Fibroblast of villous mesenchyme (primary cell): ENCODE measurements at regions not wholly inside any gene's neighbourhood (a gene's known extent, or its start where the extent isn't known, plus 50 kb on each side); places are given as distances from the start of the nearest gene placed in this dataset.
A peak's percentile ranks its signal among the peaks of the same experiment; 100 is the strongest.

ENCODE experiments used
- DNase-seq: peaks from one replicate; pipeline ENCODE4 v3.0.0-alpha.2; 2010; ENCODE audit warnings: low read depth
- H3K4me3 ChIP-seq: 2 replicates; pipeline ENCODE4 v1.5.1; 2011; ENCODE audit warnings: low read depth, mild to moderate bottlenecking, low read length
- CTCF ChIP-seq: IDR thresholded peaks from 2 replicates; pipeline ENCODE4 v1.5.1; 2012; ENCODE audit warnings: low read depth, mild to moderate bottlenecking, low read length; ENCODE audit not compliant: insufficient read depth

- TF ChIP-seq CTCF = no peak
- DNase-seq = no peak
- H3K4me3 ChIP-seq = no peak overlapping the region
These were observed 432.7 kb upstream of the HNRNPA3 start for GRCh38 chr2:176779917-176780316.

- no peak for TF ChIP-seq CTCF
- no peak for DNase-seq
- H3K4me3 ChIP-seq = no peak overlapping the region
These were observed 432.2 kb upstream of the HNRNPA3 start for GRCh38 chr2:176780348-176780747.

GRCh38 chr2:176781570-176782217, 430.9 kb upstream of the HNRNPA3 start:
- H3K4me3 ChIP-seq = no peak overlapping the region
- TF ChIP-seq CTCF = no peak
- DNase-seq = no peak

- no peak for DNase-seq
- no peak overlapping the region for H3K4me3 ChIP-seq
- no peak for TF ChIP-seq CTCF
These were observed 427.9 kb upstream of the HNRNPA3 start for GRCh38 chr2:176784633-176785200.

- TF ChIP-seq CTCF = no peak
- no peak overlapping the region for H3K4me3 ChIP-seq
- DNase-seq = peak; percentile 23
These were observed 422.8 kb upstream of the HNRNPA3 start for GRCh38 chr2:176789751-176790150.

- no peak for TF ChIP-seq CTCF
- H3K4me3 ChIP-seq = no peak overlapping the region
- no peak for DNase-seq
These were observed 422.1 kb upstream of the HNRNPA3 start for GRCh38 chr2:176790468-176790867.

- DNase-seq = no peak
- no peak for TF ChIP-seq CTCF
- no peak overlapping the region for H3K4me3 ChIP-seq
These were observed 418.8 kb upstream of the HNRNPA3 start for GRCh38 chr2:176793792-176794191.
